ENCODE measurements at regions not wholly inside any gene's neighbourhood (a gene's known extent, or its start where the extent isn't known, plus 50 kb on each side); places are given as distances from the start of the nearest gene placed in this dataset.

GRCh38 chr11:30092518-30092917, 75.7 kb upstream of the KCNA4 start:
- TF ChIP-seq FOXM1 (IDR thresholded peaks at IDR 0.05; ENCODE audit: borderline replicate concordance, low read depth) (no peak), USF1 (IDR thresholded peaks at IDR 0.05) (no peak), RAD21 (IDR thresholded peaks at IDR 0.05; ENCODE audit: low read depth) (no peak)

Data from Ishikawa (cell line).